ENCODE measurements at regions not wholly inside any gene's neighbourhood (a gene's known extent, or its start where the extent isn't known, plus 50 kb on each side); places are given as distances from the start of the nearest gene placed in this dataset.

DNA sequence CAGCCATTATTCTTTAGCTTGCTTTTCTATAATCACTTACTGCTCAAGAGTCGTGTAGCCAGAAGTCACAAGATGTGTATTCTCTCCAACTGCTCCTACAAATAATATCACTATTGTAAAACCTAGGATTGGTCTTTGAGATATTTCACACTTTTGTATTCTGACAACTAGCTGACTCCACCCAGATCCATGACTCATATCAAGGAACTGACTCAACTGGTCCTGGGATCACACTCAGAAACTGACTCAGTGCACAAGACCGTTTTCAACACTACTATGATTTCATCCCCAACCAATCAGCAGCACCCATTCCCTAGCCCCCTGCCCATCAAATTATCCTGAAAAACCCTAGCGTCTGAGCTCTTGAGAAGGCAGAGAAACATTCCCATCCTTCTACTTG, 56.5 kb upstream of the ORC5 start:
- no peak overlapping the region for H2AFZ ChIP-seq
- H3K4me2 ChIP-seq: no peak overlapping the region
- Mint-ChIP-seq H3K27ac (no peak overlapping the region), H3K4me1 (no peaks in the 10 kb centered on the region), H3K9me3 (peaks cover 41% of the 10 kb centered on the region), H3K27me3 (ENCODE audit: insufficient read depth, low read depth, poor library complexity) (peaks cover 2% of the 10 kb centered on the region), H3K36me3 (ENCODE audit: low read depth) (peaks cover 8% of the 10 kb centered on the region; the same call in 1 of the 3 replicates), H3K4me3 (no peak overlapping the region)
- no peak for DNase-seq (ENCODE audit: low spot score)
- no peak for ATAC-seq
- no peaks in the 10 kb centered on the region for H3K27me3 ChIP-seq (ENCODE audit: insufficient read depth)
- no peak overlapping the region for H3K4me3 ChIP-seq
- no peaks in the 10 kb centered on the region for H3K4me1 ChIP-seq (ENCODE audit: insufficient read depth)
- H3K79me2 ChIP-seq (replicated peaks; ENCODE audit: insufficient read depth): no peaks in the 10 kb centered on the region
- H3K9me2 ChIP-seq (ENCODE audit: insufficient read depth): no peaks in the 10 kb centered on the region; the same call in 1 of the 2 replicates
- H3F3A ChIP-seq (replicated peaks; ENCODE audit: low read depth): no peaks in the 10 kb centered on the region
- no peak for TF ChIP-seq ZNF331 (CRISPR knock-in tag; IDR thresholded peaks at IDR 0.05; ENCODE audit: low read depth)
- no peak for TF ChIP-seq REST (IDR thresholded peaks at IDR 0.05; ENCODE audit: unreplicated experiment)
- TF ChIP-seq POLR2AphosphoS5 (IDR thresholded peaks at IDR 0.05; ENCODE audit: low read depth): no peak
- TF ChIP-seq, protein P1, sequence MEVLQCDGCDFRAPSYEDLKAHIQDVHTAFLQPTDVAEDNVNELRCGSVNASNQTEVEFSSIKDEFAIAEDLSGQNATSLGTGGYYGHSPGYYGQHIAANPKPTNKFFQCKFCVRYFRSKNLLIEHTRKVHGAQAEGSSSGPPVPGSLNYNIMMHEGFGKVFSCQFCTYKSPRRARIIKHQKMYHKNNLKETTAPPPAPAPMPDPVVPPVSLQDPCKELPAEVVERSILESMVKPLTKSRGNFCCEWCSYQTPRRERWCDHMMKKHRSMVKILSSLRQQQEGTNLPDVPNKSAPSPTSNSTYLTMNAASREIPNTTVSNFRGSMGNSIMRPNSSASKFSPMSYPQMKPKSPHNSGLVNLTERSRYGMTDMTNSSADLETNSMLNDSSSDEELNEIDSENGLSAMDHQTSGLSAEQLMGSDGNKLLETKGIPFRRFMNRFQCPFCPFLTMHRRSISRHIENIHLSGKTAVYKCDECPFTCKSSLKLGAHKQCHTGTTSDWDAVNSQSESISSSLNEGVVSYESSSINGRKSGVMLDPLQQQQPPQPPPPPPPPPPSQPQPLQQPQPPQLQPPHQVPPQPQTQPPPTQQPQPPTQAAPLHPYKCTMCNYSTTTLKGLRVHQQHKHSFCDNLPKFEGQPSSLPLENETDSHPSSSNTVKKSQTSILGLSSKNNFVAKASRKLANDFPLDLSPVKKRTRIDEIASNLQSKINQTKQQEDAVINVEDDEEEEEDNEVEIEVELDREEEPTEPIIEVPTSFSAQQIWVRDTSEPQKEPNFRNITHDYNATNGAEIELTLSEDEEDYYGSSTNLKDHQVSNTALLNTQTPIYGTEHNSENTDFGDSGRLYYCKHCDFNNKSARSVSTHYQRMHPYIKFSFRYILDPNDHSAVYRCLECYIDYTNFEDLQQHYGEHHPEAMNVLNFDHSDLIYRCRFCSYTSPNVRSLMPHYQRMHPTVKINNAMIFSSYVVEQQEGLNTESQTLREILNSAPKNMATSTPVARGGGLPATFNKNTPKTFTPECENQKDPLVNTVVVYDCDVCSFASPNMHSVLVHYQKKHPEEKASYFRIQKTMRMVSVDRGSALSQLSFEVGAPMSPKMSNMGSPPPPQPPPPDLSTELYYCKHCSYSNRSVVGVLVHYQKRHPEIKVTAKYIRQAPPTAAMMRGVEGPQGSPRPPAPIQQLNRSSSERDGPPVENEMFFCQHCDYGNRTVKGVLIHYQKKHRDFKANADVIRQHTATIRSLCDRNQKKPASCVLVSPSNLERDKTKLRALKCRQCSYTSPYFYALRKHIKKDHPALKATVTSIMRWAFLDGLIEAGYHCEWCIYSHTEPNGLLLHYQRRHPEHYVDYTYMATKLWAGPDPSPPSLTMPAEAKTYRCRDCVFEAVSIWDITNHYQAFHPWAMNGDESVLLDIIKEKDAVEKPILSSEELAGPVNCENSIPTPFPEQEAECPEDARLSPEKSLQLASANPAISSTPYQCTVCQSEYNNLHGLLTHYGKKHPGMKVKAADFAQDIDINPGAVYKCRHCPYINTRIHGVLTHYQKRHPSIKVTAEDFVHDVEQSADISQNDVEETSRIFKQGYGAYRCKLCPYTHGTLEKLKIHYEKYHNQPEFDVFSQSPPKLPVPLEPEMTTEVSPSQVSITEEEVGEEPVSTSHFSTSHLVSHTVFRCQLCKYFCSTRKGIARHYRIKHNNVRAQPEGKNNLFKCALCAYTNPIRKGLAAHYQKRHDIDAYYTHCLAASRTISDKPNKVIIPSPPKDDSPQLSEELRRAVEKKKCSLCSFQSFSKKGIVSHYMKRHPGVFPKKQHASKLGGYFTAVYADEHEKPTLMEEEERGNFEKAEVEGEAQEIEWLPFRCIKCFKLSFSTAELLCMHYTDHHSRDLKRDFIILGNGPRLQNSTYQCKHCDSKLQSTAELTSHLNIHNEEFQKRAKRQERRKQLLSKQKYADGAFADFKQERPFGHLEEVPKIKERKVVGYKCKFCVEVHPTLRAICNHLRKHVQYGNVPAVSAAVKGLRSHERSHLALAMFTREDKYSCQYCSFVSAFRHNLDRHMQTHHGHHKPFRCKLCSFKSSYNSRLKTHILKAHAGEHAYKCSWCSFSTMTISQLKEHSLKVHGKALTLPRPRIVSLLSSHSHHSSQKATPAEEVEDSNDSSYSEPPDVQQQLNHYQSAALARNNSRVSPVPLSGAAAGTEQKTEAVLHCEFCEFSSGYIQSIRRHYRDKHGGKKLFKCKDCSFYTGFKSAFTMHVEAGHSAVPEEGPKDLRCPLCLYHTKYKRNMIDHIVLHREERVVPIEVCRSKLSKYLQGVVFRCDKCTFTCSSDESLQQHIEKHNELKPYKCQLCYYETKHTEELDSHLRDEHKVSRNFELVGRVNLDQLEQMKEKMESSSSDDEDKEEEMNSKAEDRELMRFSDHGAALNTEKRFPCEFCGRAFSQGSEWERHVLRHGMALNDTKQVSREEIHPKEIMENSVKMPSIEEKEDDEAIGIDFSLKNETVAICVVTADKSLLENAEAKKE (CRISPR knock-in tag; IDR thresholded peaks at IDR 0.05): no peak
- no peak for TF ChIP-seq CREB1 (CRISPR knock-in tag; IDR thresholded peaks at IDR 0.05; ENCODE audit: low read depth)
- TF ChIP-seq, protein P2, sequence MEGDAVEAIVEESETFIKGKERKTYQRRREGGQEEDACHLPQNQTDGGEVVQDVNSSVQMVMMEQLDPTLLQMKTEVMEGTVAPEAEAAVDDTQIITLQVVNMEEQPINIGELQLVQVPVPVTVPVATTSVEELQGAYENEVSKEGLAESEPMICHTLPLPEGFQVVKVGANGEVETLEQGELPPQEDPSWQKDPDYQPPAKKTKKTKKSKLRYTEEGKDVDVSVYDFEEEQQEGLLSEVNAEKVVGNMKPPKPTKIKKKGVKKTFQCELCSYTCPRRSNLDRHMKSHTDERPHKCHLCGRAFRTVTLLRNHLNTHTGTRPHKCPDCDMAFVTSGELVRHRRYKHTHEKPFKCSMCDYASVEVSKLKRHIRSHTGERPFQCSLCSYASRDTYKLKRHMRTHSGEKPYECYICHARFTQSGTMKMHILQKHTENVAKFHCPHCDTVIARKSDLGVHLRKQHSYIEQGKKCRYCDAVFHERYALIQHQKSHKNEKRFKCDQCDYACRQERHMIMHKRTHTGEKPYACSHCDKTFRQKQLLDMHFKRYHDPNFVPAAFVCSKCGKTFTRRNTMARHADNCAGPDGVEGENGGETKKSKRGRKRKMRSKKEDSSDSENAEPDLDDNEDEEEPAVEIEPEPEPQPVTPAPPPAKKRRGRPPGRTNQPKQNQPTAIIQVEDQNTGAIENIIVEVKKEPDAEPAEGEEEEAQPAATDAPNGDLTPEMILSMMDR (conservative IDR thresholded peaks at IDR 0.05; ENCODE audit: low read depth in 2 of 2): no peak
- no peak for TF ChIP-seq EZH2 (IDR thresholded peaks at IDR 0.05; ENCODE audit: low read depth, unreplicated experiment)
- TF ChIP-seq STAT1 (IDR thresholded peaks at IDR 0.05; ENCODE audit: unreplicated experiment): no peak
- no peak for TF ChIP-seq EZH2phosphoT487 (IDR thresholded peaks at IDR 0.05; ENCODE audit: unreplicated experiment)
- TF ChIP-seq NANOG (IDR thresholded peaks at IDR 0.05; ENCODE audit: borderline replicate concordance): no peak
- no peak for TF ChIP-seq ETS1 (IDR thresholded peaks at IDR 0.05)
- no peak for TF ChIP-seq ZNF114 (CRISPR knock-in tag; IDR thresholded peaks at IDR 0.05)
- 0 out of 2 replicates have a peak, but pooled peaks cover 3% of the 10 kb centered on the region for H3K36me3 ChIP-seq (ENCODE audit: insufficient read depth)
- no peaks in the 10 kb centered on the region for H4K20me1 ChIP-seq (replicated peaks; ENCODE audit: insufficient read depth)
- H3K27ac ChIP-seq (ENCODE audit: low read depth): no peak overlapping the region
